HUDEP-2 (cell line): ENCODE measurements at regions not wholly inside any gene's neighbourhood (a gene's known extent, or its start where the extent isn't known, plus 50 kb on each side); places are given as distances from the start of the nearest gene placed in this dataset.

Source experiments
- DNase-seq, 76 experiments: peaks; one replicate each; lab custom pipeline; 2025; ENCODE audit not compliant: unreplicated experiment in 76 of 76; lab: John Stamatoyannopoulos, UW

GRCh38 chr5:158140120-158140731 lies 281.3 kb upstream of the CLINT1 start:
- DNase-seq, result no peak

DNA sequence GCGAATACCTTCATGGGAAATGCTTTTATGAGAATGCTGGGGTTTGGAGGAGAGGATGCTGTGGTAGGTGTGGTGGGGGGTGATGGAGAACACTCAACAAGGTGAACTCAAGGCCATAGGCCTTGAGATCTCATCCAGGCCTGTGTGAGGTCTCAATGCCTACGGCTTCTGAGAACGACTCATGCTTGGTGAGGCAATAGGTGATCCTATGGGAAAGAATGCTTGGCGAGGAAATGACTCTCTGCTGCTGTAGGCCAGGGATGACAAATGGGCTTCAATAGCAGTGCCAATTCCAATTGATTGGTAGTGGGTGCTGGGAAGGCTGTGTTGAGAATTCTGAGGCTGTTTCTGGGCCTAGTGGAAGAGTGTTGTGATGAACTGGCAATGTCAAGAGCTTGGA lies 280.2 kb upstream of the CLINT1 start:
- DNase-seq, result no peak

- DNase-seq, result no peak
Observed at GRCh38 chr5:158135682-158136179, 276.8 kb upstream of the CLINT1 start.

- no peak for DNase-seq
Observed at GRCh38 chr5:158133369-158133768, 274.4 kb upstream of the CLINT1 start.

DNA sequence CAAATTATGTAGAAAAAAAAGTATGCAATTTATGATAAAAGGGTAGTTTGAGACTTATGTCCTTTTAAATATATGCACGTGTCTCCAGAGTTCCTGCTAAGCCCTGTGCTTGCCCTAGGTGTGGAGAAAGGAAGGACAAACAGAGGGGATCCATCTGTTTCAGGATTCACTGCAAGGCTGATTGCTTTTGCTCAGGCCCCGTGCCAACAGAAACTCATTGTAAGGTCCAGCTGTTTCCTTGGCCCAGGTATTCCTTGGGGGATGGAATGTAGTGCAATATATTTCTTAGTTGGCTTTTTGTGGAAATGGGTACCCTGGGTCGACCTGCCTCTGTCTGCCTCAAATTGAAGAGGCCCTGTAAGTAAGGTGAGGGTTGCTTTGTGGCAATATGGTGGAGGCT lies 268.6 kb upstream of the CLINT1 start:
- DNase-seq, result no peak

DNA sequence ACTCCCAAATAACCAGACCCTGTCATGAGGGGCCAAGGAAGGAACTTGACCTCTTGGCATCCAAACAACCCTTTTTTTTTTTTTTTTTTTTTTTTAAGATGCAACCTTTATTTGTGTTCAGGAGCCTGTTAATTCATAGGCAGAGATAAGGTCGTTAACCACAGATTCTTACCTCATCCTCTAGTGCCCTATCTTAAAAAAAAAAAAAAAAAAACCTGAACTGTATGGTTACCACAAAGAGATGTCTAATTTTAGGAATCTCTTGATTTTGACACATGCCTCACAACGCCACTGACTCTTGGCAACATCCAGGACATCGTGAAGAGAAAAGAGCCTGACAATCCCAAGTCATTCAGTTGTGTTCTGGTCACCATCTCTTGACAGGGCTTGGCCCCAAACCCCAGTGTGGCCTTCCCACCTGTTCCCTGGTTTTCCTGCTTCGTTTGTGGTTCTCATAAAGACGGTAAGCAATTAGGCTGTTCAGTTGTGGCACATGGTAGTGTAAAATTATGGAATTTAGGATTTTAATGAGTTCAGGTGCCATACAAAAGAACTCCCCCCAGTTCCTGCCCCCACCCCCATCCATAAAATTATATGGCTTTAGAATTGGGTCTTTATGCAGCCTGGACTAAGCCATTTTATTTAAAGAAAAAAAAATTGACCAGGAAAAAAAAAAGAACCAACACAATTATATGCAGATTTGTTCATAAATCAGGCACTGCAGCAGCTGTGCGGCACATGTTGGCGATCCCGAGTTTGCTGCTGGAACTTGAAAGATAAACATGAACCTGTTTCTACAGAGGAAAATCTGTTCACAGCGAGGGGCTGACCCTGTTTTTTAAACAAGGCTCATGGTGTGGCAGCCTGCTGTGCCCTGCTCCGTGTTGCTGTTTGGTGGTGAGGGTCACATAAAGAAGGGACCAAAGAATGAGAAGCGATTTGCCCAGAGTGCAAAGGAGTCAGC lies 267.8 kb upstream of the CLINT1 start:
- no peak for DNase-seq

GRCh38 chr5:158124606-158125316 lies 265.8 kb upstream of the CLINT1 start:
- DNase-seq, result no peak

DNA sequence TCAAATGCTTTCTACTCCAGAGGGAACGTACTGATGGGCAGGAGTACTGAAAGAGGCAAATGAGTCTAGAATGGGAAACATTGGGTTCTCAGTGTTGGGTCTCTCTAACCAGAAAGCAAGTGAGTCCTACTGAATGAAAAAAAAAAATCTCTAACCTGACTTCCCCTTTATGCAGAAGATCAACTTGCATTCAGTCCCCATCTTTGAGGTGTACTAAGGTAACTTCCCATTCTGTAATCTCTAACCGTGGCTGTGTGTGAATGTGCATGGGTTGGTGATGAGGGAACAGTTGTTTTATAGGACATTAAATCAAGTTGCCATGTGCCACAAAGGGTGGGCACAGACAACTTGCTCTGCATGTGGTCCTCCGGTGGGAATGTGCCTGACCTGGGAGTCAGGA lies 264.6 kb upstream of the CLINT1 start:
- no peak for DNase-seq

DNA sequence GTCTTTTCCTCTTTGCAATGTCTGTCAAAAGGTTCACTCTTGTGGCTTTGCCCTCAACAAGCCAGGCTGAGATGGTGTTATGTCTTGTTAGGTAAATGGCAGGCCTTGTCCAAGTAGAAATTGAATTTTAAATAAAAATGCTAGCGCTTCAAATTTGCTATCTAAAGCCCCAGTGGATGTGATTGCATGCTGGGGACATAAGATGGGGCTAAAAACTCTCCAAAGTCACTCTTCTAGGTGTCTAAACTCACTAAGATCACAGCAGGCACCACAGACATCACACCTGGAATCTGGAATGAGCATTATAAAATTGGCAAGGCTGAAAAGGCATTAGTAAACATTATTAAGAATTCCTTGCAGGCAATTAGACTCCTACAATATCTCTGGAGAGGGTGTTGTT lies 262.7 kb upstream of the CLINT1 start:
- DNase-seq, result no peak

DNA sequence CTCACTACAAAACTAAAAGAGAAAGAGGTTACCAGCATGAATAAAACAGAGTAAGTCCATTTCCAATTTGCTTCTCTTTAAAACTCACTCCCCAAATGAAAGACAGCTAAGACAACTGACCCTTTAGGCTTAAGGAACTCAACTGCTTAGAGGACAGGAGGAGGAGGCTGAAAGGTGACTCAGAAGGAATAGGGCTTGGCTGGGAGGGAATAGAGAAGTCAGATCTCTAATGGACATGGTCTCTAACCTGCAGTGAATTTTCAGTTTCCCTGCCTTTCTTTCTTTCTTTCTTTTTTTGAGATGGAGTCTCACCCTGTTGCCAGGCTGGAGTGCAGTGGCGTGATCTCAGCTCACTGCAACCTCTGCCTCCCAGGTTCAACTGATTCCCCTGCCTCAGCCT lies 261.8 kb upstream of the CLINT1 start:
- no peak for DNase-seq

DNA sequence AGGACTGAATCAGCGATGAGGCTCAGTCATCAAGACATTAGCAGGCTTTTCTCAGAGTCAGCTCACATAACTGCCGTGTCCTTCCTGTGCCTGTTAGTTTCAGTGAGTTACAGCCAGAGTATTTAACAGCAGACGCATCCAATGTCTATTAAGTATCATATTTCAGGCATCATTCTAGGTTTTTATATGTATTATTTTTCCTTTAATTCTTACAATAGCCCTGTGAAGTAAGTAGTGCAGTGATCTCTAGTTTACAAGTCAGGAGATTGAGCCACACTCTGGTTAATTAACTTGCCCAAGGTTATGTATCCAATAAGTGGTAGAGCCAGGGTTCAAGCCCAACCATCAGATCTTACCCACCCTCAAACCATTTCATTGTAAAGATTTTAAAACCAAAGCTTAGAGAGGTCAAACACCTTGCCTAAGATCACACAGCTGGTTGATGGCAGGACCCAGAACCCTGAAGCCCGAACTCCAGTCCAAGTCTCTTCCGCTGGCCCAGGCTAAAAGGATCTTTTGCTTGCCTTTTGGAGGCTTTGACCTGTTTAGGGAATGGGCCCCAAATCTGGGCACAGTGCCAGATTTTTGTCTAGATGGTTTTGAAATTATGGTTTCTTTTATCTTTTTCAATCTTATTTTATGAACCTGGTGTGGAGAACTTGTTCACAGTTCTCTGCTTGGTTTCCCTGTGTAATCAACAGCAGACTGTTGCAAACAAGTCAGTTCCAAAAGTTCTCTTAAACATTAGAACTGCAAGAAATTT lies 261.2 kb upstream of the CLINT1 start:
- DNase-seq, result no peak

DNA sequence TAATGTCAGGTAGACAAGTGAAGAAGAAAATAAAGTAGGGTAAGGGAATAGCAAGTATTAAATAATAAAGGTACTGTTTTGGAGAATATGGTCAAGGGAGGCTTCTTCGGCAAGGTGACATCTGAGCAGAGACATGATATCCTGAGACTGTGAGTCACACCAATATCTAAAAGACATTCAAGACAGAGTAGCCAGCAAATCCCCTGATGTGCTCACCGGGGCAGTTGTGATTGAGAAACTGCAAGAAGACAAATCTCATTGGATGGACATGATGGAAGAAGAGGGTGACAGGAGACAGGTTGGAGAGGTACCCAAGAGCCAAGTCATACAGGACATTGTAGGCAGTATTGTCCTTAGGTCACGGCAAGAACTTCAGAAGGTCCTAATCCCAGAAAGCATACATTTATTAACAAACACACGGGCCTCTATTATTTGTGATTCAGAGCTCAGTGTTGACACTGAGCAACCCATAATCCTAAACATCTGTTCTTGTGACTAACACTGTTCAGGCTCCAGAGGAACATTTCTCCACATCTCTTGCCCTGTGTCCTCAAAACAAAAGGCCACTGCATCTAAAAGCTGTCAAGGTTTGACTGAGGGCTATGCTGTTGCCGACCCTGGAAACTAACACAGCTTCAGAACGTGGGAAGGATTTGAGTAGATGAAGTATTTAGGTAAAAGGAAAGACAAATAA lies 258.7 kb upstream of the CLINT1 start:
- no peak for DNase-seq

DNA sequence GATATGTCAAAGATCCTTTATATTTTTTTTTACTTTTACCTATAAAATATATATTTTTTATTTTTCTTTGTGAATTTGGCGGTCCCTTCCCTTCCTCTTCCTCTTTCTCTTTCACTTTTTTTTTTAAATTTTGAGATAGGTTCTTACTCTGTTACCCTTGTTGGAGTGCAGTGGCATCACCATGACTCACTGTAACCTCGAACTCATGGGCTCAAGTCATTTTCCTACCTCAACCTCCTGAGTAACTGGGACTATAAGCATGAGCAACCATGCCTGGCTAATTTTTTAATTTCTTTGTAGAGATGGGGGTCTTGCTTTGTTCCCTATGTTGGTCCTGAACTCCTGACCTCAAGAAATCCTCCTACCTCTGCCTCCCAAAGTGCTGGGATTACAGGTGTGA lies 258.0 kb upstream of the CLINT1 start:
- DNase-seq, result no peak

DNA sequence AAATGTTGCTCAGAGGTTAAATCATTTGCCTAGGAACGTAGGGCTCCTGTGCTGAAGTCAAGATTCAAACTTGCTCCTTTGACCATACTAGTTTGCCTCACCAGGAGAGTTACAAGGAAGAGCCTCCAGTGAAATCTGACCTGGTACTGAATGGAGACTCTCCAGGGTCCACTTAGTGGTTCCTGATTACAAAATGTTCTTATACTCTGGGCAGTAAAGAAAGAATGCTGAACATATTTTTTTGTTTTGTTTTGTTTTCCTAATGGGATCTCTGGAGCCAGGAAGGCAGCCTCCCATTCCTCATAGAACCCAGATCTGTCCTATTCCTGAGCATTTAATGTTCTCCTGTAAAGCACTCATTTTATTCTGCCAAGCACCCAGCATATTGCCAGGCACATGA lies 256.5 kb upstream of the CLINT1 start:
- no peak for DNase-seq

- DNase-seq, result no peak
Observed at GRCh38 chr5:158108177-158108576, 249.2 kb upstream of the CLINT1 start.

DNA sequence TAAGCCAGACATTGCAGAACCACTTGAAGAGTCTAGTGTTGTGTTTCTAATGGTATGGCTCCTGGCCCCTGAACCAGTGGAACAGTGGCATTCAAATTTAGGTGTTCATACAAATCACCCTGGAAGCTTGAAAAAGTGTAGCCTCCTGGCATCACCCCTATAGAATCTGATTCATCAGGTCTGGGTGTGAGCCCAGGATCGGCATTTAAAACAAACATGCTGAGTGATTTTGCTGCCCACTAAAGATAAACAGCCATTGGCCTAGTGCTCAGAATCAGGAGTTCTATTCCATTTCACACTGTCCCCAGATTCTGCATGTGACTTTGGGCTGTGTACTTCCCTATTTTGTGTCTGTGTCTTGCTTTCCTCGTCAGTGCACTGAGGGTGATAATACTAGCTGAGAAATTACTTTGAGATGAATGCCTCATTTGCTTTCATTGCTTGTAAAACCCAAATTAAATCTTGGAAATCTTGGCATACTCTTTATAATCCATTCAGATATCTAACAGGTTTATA lies 241.5 kb upstream of the CLINT1 start:
- DNase-seq, result no peak

DNA sequence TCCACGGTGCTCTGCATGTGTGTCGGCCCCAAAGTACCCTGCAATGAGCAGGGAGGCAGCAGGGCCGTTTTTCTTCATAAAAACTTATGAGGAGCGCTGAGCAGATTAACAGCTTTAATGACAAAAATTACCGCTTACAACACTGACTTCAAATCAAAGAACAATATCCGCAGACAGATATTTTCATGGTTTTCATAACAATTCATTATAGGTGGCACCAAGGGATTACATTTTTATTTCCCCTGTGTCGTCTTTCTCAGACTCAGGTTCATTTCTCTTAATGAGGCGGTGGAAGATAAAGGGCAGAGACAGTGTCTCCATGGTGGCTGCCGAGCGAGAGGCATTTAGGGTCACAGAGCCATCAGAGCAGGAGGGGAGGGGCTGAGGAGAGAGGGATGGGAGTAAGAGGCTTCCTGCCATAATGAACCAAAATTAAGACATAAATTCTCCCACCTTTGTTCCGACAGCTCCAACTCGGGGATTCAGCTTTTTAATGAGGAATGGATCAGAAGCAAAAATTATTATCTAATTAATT lies 240.7 kb upstream of the CLINT1 start:
- no peak for DNase-seq

DNA sequence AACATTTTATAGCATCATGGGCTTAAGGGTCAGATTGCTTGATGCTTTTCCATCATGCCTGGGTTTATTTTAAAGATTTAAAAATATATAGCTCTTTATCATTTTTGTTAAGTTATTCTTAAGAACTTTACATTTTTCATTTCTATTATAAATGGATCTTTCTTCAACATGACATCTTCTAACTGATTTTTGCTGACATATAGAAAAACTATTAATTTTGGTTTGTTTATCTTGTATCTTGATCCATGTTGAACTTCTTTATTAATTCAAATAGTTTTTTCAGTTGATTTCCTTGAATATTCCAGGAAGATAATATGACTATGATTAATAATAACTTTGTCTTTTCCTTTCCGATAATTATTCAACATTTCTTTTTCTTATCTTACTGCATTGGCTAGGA lies 237.9 kb upstream of the CLINT1 start:
- no peak for DNase-seq

DNA sequence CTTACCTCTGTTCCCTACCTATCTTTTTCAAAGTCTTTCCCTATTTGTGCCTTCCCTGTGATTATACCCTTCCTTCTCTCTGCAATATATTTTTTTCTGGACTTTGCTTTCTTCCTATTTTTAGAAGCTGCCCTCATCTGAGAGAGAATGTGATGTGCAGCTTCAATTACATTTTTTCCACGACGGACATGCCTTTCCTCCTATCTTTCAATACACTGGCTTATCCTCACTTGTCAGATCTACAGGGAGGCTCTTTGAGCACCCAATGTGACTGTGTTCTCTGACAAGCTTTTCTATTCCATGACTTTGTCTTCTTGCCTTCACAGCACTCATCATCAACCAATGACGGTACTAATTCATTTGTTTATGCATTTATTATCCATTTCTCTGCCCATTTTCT lies 227.9 kb upstream of the CLINT1 start:
- DNase-seq, result no peak

DNA sequence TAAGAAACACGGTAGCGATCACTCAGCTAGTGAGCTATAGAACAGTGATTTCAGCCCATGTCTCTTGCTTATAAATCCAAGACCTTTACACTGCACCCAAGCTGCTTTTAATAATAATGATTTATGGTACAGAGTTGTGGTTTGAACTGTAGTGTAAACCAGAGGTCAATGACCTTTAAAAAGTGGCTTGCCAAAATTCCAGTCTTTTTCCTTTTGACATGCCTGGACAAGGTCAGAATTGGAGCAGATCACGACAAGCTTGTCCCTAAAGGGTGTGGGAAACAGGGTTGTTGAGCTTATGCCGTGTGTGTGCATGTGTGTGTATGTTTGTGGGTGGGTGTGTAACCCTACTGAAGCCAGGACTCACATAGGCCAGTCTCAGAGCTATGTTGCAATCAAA lies 225.3 kb upstream of the CLINT1 start:
- no peak for DNase-seq
